ENCODE measurements at regions not wholly inside any gene's neighbourhood (a gene's known extent, or its start where the extent isn't known, plus 50 kb on each side); places are given as distances from the start of the nearest gene placed in this dataset.
"Not testable (repeated sequence)": the region's sequence is repeated elsewhere in the genome, so short reads cannot be mapped to it uniquely, and the experiment has no call there.

GRCh38 chr5:87134513-87134912 lies 133.2 kb upstream of the RASA1 start:
- not testable (repeated sequence) for H3K27ac ChIP-seq (ENCODE audit: insufficient read depth, low read length, poor library complexity, severe bottlenecking); H3K36me3 ChIP-seq (ENCODE audit: control insufficient read depth, insufficient read depth, low read length); H3K27me3 ChIP-seq (replicated peaks; ENCODE audit: control insufficient read depth, insufficient read depth, low read length, poor library complexity, severe bottlenecking); DNase-seq; H3K4me1 ChIP-seq (ENCODE audit: control insufficient read depth, insufficient read depth, low read length, poor library complexity, severe bottlenecking); H3K4me3 ChIP-seq (ENCODE audit: insufficient read depth, low read depth, low read length, poor library complexity, severe bottlenecking); H3K9me3 ChIP-seq (ENCODE audit: control insufficient read depth, low read length)

- Histone ChIP-seq H3K4me3 (ENCODE audit: insufficient read depth, low read depth, low read length, poor library complexity, severe bottlenecking) (no peak overlapping the region), H3K36me3 (ENCODE audit: control insufficient read depth, insufficient read depth, low read length) (no peaks in the 10 kb centered on the region), H3K27me3 (replicated peaks; ENCODE audit: control insufficient read depth, insufficient read depth, low read length, poor library complexity, severe bottlenecking) (no peaks in the 10 kb centered on the region), H3K4me1 (ENCODE audit: control insufficient read depth, insufficient read depth, low read length, poor library complexity, severe bottlenecking) (no peaks in the 10 kb centered on the region), H3K9me3 (ENCODE audit: control insufficient read depth, low read length) (no peaks in the 10 kb centered on the region), H3K27ac (ENCODE audit: insufficient read depth, low read length, poor library complexity, severe bottlenecking) (no peak overlapping the region)
- DNase-seq, result no peak
These were observed 131.6 kb upstream of the RASA1 start for GRCh38 chr5:87136096-87136495.

DNA sequence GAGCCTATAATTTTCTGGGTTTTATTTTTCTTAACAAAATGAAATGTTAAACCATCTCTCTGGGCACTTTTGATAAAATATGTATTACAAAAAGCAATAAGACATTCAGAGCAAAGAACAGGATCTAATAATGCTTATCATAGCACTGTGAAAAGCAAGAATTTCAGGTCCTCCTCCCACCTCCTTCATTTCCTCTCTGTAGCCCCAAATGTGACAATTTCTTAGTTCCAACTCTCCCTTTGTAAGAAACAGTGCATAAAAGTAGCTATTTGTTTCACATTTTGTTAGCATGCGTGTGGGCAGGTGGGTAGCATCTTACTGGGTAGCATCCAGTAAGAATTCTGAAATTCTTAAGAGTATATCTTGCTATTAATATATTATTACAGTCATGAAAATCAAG lies 130.9 kb upstream of the RASA1 start:
- no peak overlapping the region for H3K27ac ChIP-seq (ENCODE audit: insufficient read depth, low read length, poor library complexity, severe bottlenecking)
- DNase-seq, result no peak
- H3K9me3 ChIP-seq (ENCODE audit: control insufficient read depth, low read length), result no peaks in the 10 kb centered on the region
- no peaks in the 10 kb centered on the region for H3K27me3 ChIP-seq (replicated peaks; ENCODE audit: control insufficient read depth, insufficient read depth, low read length, poor library complexity, severe bottlenecking)
- H3K4me1 ChIP-seq (ENCODE audit: control insufficient read depth, insufficient read depth, low read length, poor library complexity, severe bottlenecking), result no peaks in the 10 kb centered on the region
- H3K4me3 ChIP-seq (ENCODE audit: insufficient read depth, low read depth, low read length, poor library complexity, severe bottlenecking), result no peak overlapping the region
- no peaks in the 10 kb centered on the region for H3K36me3 ChIP-seq (ENCODE audit: control insufficient read depth, insufficient read depth, low read length)

GRCh38 chr5:87137283-87137682 lies 130.4 kb upstream of the RASA1 start:
- H3K27ac ChIP-seq (ENCODE audit: insufficient read depth, low read length, poor library complexity, severe bottlenecking), result no peak overlapping the region

GRCh38 chr5:87138091-87138805 lies 129.4 kb upstream of the RASA1 start:
- H3K9me3 ChIP-seq (ENCODE audit: control insufficient read depth, low read length), result no peaks in the 10 kb centered on the region
- no peaks in the 10 kb centered on the region for H3K36me3 ChIP-seq (ENCODE audit: control insufficient read depth, insufficient read depth, low read length)
- DNase-seq, result no peak
- no peaks in the 10 kb centered on the region for H3K27me3 ChIP-seq (replicated peaks; ENCODE audit: control insufficient read depth, insufficient read depth, low read length, poor library complexity, severe bottlenecking)
- no peak overlapping the region for H3K27ac ChIP-seq (ENCODE audit: insufficient read depth, low read length, poor library complexity, severe bottlenecking)
- H3K4me3 ChIP-seq (ENCODE audit: insufficient read depth, low read depth, low read length, poor library complexity, severe bottlenecking), result no peak overlapping the region
- H3K4me1 ChIP-seq (ENCODE audit: control insufficient read depth, insufficient read depth, low read length, poor library complexity, severe bottlenecking), result no peaks in the 10 kb centered on the region

More at GRCh38 chr5:87137283-87137682, 130.4 kb upstream of the RASA1 start:
- no peak for DNase-seq
- Histone ChIP-seq H3K9me3 (ENCODE audit: control insufficient read depth, low read length) (no peaks in the 10 kb centered on the region), H3K36me3 (ENCODE audit: control insufficient read depth, insufficient read depth, low read length) (no peaks in the 10 kb centered on the region), H3K27me3 (replicated peaks; ENCODE audit: control insufficient read depth, insufficient read depth, low read length, poor library complexity, severe bottlenecking) (no peaks in the 10 kb centered on the region), H3K4me1 (ENCODE audit: control insufficient read depth, insufficient read depth, low read length, poor library complexity, severe bottlenecking) (no peaks in the 10 kb centered on the region), H3K4me3 (ENCODE audit: insufficient read depth, low read depth, low read length, poor library complexity, severe bottlenecking) (no peak overlapping the region)

GRCh38 chr5:87139795-87140194 lies 127.9 kb upstream of the RASA1 start:
- no peak for DNase-seq
- Histone ChIP-seq H3K27me3 (replicated peaks; ENCODE audit: control insufficient read depth, insufficient read depth, low read length, poor library complexity, severe bottlenecking) (no peaks in the 10 kb centered on the region), H3K4me3 (ENCODE audit: insufficient read depth, low read depth, low read length, poor library complexity, severe bottlenecking) (no peak overlapping the region), H3K27ac (ENCODE audit: insufficient read depth, low read length, poor library complexity, severe bottlenecking) (no peak overlapping the region), H3K4me1 (ENCODE audit: control insufficient read depth, insufficient read depth, low read length, poor library complexity, severe bottlenecking) (no peaks in the 10 kb centered on the region), H3K9me3 (ENCODE audit: control insufficient read depth, low read length) (no peaks in the 10 kb centered on the region), H3K36me3 (ENCODE audit: control insufficient read depth, insufficient read depth, low read length) (no peaks in the 10 kb centered on the region)

DNA sequence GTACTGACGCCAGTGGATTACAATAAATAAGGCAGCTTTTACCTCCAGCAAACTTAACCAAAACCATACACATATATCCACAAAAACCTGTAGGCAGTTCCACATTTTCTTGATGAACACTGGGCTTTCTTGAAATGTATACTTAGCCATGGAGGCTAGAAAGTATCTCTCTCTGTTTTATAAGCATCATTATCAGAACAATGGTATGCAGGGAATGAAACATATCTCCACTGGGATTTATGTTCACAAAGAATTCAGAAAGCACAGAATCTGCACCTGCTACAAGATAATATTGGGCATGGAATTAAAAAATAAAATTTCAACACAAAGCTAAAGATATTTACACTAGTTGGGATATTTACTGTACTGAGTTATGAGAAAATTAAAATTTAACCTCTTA lies 126.1 kb upstream of the RASA1 start:
- Histone ChIP-seq H3K27ac (ENCODE audit: insufficient read depth, low read length, poor library complexity, severe bottlenecking) (no peak overlapping the region), H3K36me3 (ENCODE audit: control insufficient read depth, insufficient read depth, low read length) (no peaks in the 10 kb centered on the region), H3K4me3 (ENCODE audit: insufficient read depth, low read depth, low read length, poor library complexity, severe bottlenecking) (no peak overlapping the region), H3K27me3 (replicated peaks; ENCODE audit: control insufficient read depth, insufficient read depth, low read length, poor library complexity, severe bottlenecking) (no peaks in the 10 kb centered on the region), H3K4me1 (ENCODE audit: control insufficient read depth, insufficient read depth, low read length, poor library complexity, severe bottlenecking) (no peaks in the 10 kb centered on the region), H3K9me3 (ENCODE audit: control insufficient read depth, low read length) (no peaks in the 10 kb centered on the region)
- DNase-seq, result no peak

DNA sequence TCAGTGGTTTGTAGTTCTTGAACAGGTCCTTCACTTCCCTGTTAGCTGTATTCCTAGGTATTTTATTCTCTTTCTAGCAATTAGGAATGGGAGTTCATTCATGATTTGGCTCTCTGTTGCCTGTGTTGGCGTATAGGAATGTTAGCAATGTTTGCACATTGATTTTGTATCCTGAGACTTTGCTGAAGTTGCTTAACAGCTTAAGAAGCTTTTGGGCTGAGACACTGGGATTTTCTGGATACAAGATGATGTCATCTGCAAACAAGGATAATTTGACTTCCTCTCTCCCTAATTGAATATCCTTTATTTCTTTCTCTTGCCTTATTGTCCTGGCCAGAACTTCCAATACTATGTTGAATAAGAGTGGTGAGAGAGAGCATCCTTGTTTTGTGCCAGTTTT lies 121.8 kb upstream of the RASA1 start:
- not testable (repeated sequence) for H3K9me3 ChIP-seq (ENCODE audit: control insufficient read depth, low read length); H3K4me1 ChIP-seq (ENCODE audit: control insufficient read depth, insufficient read depth, low read length, poor library complexity, severe bottlenecking); H3K27me3 ChIP-seq (replicated peaks; ENCODE audit: control insufficient read depth, insufficient read depth, low read length, poor library complexity, severe bottlenecking); H3K4me3 ChIP-seq (ENCODE audit: insufficient read depth, low read depth, low read length, poor library complexity, severe bottlenecking); DNase-seq; H3K36me3 ChIP-seq (ENCODE audit: control insufficient read depth, insufficient read depth, low read length); H3K27ac ChIP-seq (ENCODE audit: insufficient read depth, low read length, poor library complexity, severe bottlenecking)

- no peak overlapping the region for H3K4me3 ChIP-seq (ENCODE audit: insufficient read depth, low read depth, low read length, poor library complexity, severe bottlenecking)
- DNase-seq, result no peak
- no peaks in the 10 kb centered on the region for H3K27me3 ChIP-seq (replicated peaks; ENCODE audit: control insufficient read depth, insufficient read depth, low read length, poor library complexity, severe bottlenecking)
- H3K9me3 ChIP-seq (ENCODE audit: control insufficient read depth, low read length), result no peaks in the 10 kb centered on the region
- no peak overlapping the region for H3K27ac ChIP-seq (ENCODE audit: insufficient read depth, low read length, poor library complexity, severe bottlenecking)
- H3K36me3 ChIP-seq (ENCODE audit: control insufficient read depth, insufficient read depth, low read length), result no peaks in the 10 kb centered on the region
- no peaks in the 10 kb centered on the region for H3K4me1 ChIP-seq (ENCODE audit: control insufficient read depth, insufficient read depth, low read length, poor library complexity, severe bottlenecking)
These were observed 120.2 kb upstream of the RASA1 start for GRCh38 chr5:87147441-87147840.

DNA sequence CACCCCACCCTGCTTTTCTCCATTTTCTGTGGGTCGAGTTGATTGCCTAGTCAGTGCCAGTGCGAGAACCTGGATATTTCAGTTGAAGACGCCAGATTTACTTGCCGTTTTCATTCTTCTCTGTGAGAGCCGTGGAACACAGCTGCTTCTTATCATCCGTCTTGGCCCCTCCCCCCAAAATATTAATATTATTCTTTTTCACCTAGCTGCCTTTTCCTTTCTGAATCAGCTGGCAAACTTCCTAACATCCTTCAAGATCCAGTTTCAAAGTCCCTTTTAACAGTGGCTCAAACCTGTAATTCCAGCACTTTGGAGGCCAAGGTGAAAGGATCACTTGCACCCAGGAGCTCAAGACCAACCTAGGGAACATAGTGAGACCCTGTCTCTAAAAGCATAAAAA lies 117.1 kb upstream of the RASA1 start:
- H3K4me3 ChIP-seq (ENCODE audit: insufficient read depth, low read depth, low read length, poor library complexity, severe bottlenecking), result no peak overlapping the region
- no peak for DNase-seq
- no peaks in the 10 kb centered on the region for H3K27me3 ChIP-seq (replicated peaks; ENCODE audit: control insufficient read depth, insufficient read depth, low read length, poor library complexity, severe bottlenecking)
- H3K27ac ChIP-seq (ENCODE audit: insufficient read depth, low read length, poor library complexity, severe bottlenecking), result no peak overlapping the region
- no peaks in the 10 kb centered on the region for H3K9me3 ChIP-seq (ENCODE audit: control insufficient read depth, low read length)
- H3K36me3 ChIP-seq (ENCODE audit: control insufficient read depth, insufficient read depth, low read length), result no peaks in the 10 kb centered on the region
- H3K4me1 ChIP-seq (ENCODE audit: control insufficient read depth, insufficient read depth, low read length, poor library complexity, severe bottlenecking), result no peaks in the 10 kb centered on the region

Measured in effector memory CD4-positive, alpha-beta T cell (primary cell).